ENCODE measurements at regions not wholly inside any gene's neighbourhood (a gene's known extent, or its start where the extent isn't known, plus 50 kb on each side); places are given as distances from the start of the nearest gene placed in this dataset.
"Not testable (repeated sequence)": the region's sequence is repeated elsewhere in the genome, so short reads cannot be mapped to it uniquely, and the experiment has no call there.

- no peaks in the 10 kb centered on the region for H3K36me3 Mint-ChIP-seq (ENCODE audit: low read depth, unreplicated experiment)
- no peak overlapping the region for H3K27ac ChIP-seq (ENCODE audit: low read depth, low read length)
- DNase-seq (ENCODE audit: low read depth) (no peak), FAIRE-seq (no peak)
- no peak overlapping the region for H3K4me3 ChIP-seq (ENCODE audit: insufficient read depth, low read depth, low read length)
- no peaks in the 10 kb centered on the region for H3K4me1 ChIP-seq (ENCODE audit: insufficient read depth, low read length)
- H3K27me3 ChIP-seq (ENCODE audit: insufficient read depth, low read length), result no peaks in the 10 kb centered on the region
- no peak overlapping the region for H3K4me3 Mint-ChIP-seq (ENCODE audit: unreplicated experiment)
- no peaks in the 10 kb centered on the region for H3K79me2 ChIP-seq (ENCODE audit: insufficient read depth, low read length)
- no peaks in the 10 kb centered on the region for H3K9me3 ChIP-seq (ENCODE audit: insufficient read depth, low read depth, low read length)
- TF ChIP-seq EZH2 (IDR thresholded peaks at IDR 0.05; ENCODE audit: insufficient read depth, low read length), result no peak
- no peak for TF ChIP-seq CTCF (IDR thresholded peaks at IDR 0.05; ENCODE audit: insufficient read depth, low read depth, low read length)
- H3K36me3 ChIP-seq (ENCODE audit: insufficient read depth, low read length), result no peaks in the 10 kb centered on the region
- no peak overlapping the region for H2AFZ ChIP-seq (ENCODE audit: low read depth, low read length)
- no peak overlapping the region for H3K9ac ChIP-seq (ENCODE audit: low read length)
- H3K4me2 ChIP-seq (ENCODE audit: low read length), result no peak overlapping the region
- H3K9me3 Mint-ChIP-seq (ENCODE audit: unreplicated experiment), result no peaks in the 10 kb centered on the region
- no peaks in the 10 kb centered on the region for H3K27me3 Mint-ChIP-seq (ENCODE audit: low read depth, unreplicated experiment)
- no peaks in the 10 kb centered on the region for H3K4me1 Mint-ChIP-seq (ENCODE audit: low read depth, unreplicated experiment)
- no peaks in the 10 kb centered on the region for H4K20me1 ChIP-seq (ENCODE audit: insufficient read depth, low read length)
- H3K27ac Mint-ChIP-seq (ENCODE audit: unreplicated experiment), result no peak overlapping the region
Measured at GRCh38 chr18:75844146-75844545, 416.6 kb upstream of the SMIM21 start.

- FAIRE-seq, result no peak
Measured at GRCh38 chr18:75840131-75840530, 412.6 kb upstream of the SMIM21 start.

GRCh38 chr18:75839686-75840085, 412.2 kb upstream of the SMIM21 start:
- not testable (repeated sequence) for H2AFZ ChIP-seq (ENCODE audit: low read depth, low read length); H4K20me1 ChIP-seq (ENCODE audit: insufficient read depth, low read length); H3K79me2 ChIP-seq (ENCODE audit: insufficient read depth, low read length); H3K36me3 ChIP-seq (ENCODE audit: insufficient read depth, low read length); H3K27ac ChIP-seq (ENCODE audit: low read depth, low read length); H3K36me3 Mint-ChIP-seq (ENCODE audit: low read depth, unreplicated experiment); H3K4me2 ChIP-seq (ENCODE audit: low read length); H3K9me3 ChIP-seq (ENCODE audit: insufficient read depth, low read depth, low read length); H3K4me1 ChIP-seq (ENCODE audit: insufficient read depth, low read length); FAIRE-seq; H3K4me3 Mint-ChIP-seq (ENCODE audit: unreplicated experiment); H3K9ac ChIP-seq (ENCODE audit: low read length); H3K4me1 Mint-ChIP-seq (ENCODE audit: low read depth, unreplicated experiment); DNase-seq (ENCODE audit: low read depth); H3K4me3 ChIP-seq (ENCODE audit: insufficient read depth, low read depth, low read length); H3K27me3 Mint-ChIP-seq (ENCODE audit: low read depth, unreplicated experiment); H3K9me3 Mint-ChIP-seq (ENCODE audit: unreplicated experiment); H3K27ac Mint-ChIP-seq (ENCODE audit: unreplicated experiment); H3K27me3 ChIP-seq (ENCODE audit: insufficient read depth, low read length)

More at GRCh38 chr18:75840131-75840530, 412.6 kb upstream of the SMIM21 start:
- Histone ChIP-seq H3K27me3 (ENCODE audit: insufficient read depth, low read length) (no peaks in the 10 kb centered on the region), H3K9me3 (ENCODE audit: insufficient read depth, low read depth, low read length) (no peaks in the 10 kb centered on the region), H2AFZ (ENCODE audit: low read depth, low read length) (no peak overlapping the region), H3K4me1 (ENCODE audit: insufficient read depth, low read length) (no peaks in the 10 kb centered on the region), H3K36me3 (ENCODE audit: insufficient read depth, low read length) (no peaks in the 10 kb centered on the region), H3K4me3 (ENCODE audit: insufficient read depth, low read depth, low read length) (no peak overlapping the region), H4K20me1 (ENCODE audit: insufficient read depth, low read length) (no peaks in the 10 kb centered on the region), H3K27ac (ENCODE audit: low read depth, low read length) (no peak overlapping the region), H3K9ac (ENCODE audit: low read length) (no peak overlapping the region), H3K4me2 (ENCODE audit: low read length) (no peak overlapping the region), H3K79me2 (ENCODE audit: insufficient read depth, low read length) (no peaks in the 10 kb centered on the region)
- TF ChIP-seq EZH2 (IDR thresholded peaks at IDR 0.05; ENCODE audit: insufficient read depth, low read length), result no peak
- TF ChIP-seq CTCF (IDR thresholded peaks at IDR 0.05; ENCODE audit: insufficient read depth, low read depth, low read length), result no peak
- no peak overlapping the region for H3K27ac Mint-ChIP-seq (ENCODE audit: unreplicated experiment)
- DNase-seq (ENCODE audit: low read depth), result no peak
- H3K27me3 Mint-ChIP-seq (ENCODE audit: low read depth, unreplicated experiment), result peaks cover 7% of the 10 kb centered on the region
- no peaks in the 10 kb centered on the region for H3K4me1 Mint-ChIP-seq (ENCODE audit: low read depth, unreplicated experiment)
- no peaks in the 10 kb centered on the region for H3K36me3 Mint-ChIP-seq (ENCODE audit: low read depth, unreplicated experiment)
- no peaks in the 10 kb centered on the region for H3K9me3 Mint-ChIP-seq (ENCODE audit: unreplicated experiment)
- H3K4me3 Mint-ChIP-seq (ENCODE audit: unreplicated experiment), result no peak overlapping the region

All from astrocyte (in vitro differentiated cells and primary cell).